ENCODE measurements at regions not wholly inside any gene's neighbourhood (a gene's known extent, or its start where the extent isn't known, plus 50 kb on each side); places are given as distances from the start of the nearest gene placed in this dataset.
"Not testable (repeated sequence)": the region's sequence is repeated elsewhere in the genome, so short reads cannot be mapped to it uniquely, and the experiment has no call there.

- DNase-seq (ENCODE audit: low read depth in 2 of 2) = no peak
Observed at GRCh38 chr6:97347111-97347510, 64.1 kb upstream of the MMS22L start.

- DNase-seq (ENCODE audit: low read depth in 2 of 2) = no peak
Observed at GRCh38 chr6:97361286-97361685, 78.3 kb upstream of the MMS22L start.

DNA sequence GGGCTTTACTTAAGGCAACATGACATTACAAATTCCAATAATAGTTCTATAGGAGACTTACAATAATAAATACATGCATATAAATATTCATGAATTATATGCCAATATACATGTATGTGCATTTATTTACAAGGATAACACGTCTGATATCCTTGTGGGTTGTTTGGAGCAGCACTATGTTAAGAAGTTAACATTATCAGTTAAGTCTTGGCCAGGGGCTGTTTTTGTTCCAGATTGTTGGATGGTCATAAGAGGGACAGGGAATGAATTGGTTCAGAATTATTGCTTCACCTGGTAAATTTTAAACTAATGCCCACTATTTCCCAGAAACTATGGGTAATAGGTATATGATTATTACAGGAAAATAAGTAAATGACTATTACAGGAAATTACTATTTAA, 81.3 kb upstream of the MMS22L start:
- no peak for DNase-seq (ENCODE audit: low read depth in 2 of 2)

- not testable (repeated sequence) for DNase-seq (ENCODE audit: low read depth in 2 of 2)
Observed at GRCh38 chr6:97382071-97382470, 99.1 kb upstream of the MMS22L start.

DNA sequence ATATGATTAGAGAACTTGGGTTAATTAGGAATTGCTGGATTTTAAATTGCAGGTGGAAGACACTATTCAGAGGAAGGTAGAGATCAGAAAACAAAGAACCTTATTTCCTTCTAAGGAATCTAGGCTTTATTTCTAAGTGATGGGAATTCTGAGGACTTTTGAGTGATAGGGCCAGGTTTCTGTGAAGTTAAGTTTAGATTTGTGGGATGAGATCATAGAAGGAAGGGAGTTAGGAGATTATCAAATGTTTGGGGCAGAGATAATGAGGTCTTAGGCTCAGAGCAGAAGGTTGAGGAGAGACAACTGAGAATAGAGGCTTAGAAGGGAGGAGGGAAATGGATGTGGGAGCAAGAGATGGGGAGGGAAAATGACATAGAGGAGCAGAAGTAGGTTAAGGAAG, 109.7 kb upstream of the MMS22L start:
- DNase-seq (ENCODE audit: low read depth in 2 of 2) = no peak

DNA sequence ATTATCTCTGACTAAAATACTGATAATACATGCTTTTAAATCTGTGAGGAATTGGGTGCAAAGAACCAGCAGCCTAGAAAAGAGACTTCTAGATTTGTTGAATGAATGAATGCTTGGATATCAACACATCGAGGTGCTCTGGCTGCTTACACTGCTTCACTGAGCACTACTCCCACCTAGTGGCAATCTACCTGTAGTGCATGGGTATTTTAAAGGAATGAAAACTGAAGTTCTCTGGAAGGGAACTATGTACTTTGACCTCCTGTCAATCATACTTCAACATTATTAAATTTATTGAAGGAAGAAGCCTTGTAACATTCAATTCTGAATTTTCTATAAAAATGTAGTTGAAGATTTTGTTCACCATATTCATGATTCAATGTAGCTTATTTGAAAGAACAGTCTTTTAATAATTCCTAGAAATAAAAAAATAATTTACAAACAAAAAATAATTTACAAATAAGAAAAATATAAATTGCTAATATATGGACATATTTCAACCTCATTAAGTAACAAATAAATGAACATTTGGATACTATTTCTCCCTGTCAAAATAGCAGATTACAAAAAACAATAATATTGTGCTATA, 111.2 kb upstream of the MMS22L start:
- DNase-seq (ENCODE audit: low read depth in 2 of 2) = peak in 1 of 2 experiments; percentile 7

DNA sequence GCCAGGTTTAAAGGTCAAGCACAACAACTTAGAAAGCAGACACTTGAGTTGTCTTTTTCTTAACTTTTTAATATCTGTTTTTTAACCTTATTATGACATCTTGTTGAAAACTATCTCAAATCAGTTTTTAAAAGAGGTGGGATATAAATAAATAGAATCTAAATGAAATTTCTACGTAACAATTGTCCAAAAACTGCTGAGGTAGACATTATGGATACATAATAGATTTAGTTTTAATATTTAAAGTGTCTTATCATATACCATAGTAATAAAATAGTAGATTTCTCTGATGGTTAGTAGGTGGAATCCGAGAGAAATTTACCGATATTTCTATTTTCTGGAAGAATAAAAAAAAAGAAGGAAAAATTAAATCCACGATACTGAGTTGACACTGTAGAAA, 113.9 kb upstream of the MMS22L start:
- no peak for DNase-seq (ENCODE audit: low read depth in 2 of 2)

DNA sequence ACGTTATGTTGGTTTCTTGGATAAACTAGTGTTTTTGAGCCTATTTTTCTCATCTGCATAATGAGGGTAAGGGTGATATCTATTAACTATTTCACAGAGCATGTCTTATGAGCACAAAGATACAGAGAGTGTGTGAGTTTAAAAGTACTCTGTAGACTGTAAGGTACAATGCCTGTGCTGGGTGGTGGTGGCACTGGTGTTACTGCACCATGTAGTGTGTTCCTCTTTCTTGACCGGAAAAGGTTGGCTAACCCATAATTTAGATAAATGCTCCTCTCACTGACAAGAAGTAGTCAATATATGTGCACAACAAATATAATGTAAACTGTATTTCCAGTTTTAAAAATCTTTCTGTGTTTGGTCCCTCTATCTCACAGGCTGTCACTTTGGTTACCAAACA, 116.2 kb upstream of the MMS22L start:
- no peak for DNase-seq (ENCODE audit: low read depth in 2 of 2)

DNA sequence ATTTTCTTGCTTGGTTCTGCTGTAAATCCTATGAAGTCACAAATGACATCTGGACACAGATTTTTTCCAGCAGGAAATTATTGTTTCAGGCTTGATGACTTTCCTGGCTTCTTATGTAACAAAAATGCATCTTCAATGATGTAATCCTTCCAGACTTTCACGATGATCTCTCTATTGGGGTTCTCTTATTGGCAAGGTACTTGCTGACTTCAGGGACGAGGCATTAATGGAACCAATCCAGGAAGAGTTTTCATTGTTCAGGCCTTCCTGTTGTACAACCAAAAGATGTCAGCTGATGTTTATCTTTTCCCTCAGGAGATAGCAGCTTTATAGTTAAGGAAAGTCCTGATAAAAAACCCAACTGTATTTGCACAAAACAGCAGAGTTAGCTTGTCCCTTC, 118.5 kb upstream of the MMS22L start:
- peak; percentile 7 to 10 for DNase-seq (ENCODE audit: low read depth in 2 of 2)

DNA sequence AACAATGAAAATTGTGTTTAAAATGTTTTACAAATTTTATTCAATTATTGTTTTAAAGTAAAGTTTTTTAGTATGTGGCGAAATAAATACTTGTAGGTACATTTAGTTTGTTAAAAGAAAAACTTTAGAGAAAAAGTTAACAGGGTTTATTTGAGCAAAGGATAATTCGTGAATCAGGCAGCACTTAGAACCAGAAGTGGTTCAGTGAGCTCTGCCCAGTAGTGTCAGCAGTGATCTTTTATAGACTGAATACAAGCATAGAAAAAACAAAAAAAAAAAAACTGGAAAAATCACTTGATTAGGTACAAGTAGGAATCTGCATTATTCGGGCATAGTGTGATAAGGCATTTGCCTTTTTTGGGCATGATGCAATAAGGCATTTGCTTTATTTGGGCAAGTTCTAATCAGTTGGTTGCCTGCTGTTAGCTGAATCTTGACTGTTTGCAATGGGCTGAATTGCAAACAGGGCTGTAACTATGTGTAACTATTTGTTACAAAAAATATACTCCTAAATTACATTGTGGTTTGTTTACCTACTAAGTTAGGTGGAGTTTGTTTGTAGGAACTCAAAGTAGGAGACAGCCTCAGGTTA, 122.9 kb upstream of the MMS22L start:
- DNase-seq (ENCODE audit: low read depth in 2 of 2) = no peak

DNA sequence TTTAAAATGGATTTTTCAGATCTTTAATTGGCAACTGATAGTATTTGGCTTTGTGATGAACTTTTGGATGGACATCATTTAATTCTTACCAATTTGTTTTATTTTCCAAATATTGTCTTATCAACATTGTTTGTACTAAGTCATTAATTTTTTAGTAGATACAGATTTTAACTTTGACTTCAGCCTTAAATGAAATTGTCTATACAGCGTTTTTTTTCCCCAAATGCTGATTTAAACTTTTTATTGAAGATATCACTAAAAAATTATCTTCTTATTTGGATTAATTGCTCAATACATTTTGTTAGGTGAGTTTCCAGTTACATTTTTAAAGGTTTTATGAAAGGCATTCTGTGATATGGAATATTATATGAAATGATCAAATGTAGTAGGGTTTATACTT, 123.6 kb upstream of the MMS22L start:
- no peak for DNase-seq (ENCODE audit: low read depth in 2 of 2)

DNA sequence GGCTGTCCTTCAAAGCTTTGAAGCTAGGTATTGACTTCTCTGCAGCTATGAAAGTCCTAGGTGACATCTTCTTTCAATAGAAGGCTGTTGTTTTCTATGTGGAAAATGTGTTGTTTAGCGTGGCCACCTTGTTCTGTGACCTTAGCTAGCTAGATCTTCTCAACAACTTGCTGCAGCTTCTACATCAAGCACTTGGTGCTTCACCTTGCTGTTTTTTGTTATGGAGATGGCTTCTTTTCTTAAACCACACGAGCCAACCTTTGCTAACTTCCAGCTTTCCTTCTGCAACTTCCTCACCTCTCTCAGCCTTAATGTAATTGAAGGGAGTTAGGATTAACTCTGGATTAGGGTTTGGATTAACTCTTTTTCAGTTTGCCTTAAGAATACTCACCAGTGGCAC, 128.6 kb upstream of the MMS22L start:
- DNase-seq (ENCODE audit: low read depth in 2 of 2) = no peak

GRCh38 chr6:97412511-97412910, 129.5 kb upstream of the MMS22L start:
- DNase-seq (ENCODE audit: low read depth in 2 of 2) = no peak

- DNase-seq (ENCODE audit: low read depth in 2 of 2) = no peak
Observed at GRCh38 chr6:97422171-97422570, 139.2 kb upstream of the MMS22L start.

DNA sequence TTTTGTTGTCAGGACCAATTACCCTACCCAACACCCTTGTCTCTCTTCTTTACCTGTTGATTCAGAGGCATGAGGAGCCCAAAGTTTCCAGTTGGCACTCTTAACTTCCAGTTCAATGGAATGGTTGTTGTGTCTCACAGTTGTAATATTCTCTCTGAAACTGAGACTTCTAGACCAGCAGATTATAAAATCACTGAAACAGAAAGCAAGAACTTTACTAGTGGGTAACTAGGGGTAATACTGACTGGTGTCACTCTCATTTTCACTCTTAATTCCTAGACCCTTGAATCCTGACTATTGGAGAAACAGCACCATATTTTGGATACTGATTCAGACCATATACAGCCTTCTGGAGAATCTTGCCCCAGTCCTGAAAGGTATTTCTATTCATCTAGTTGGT, 140.2 kb upstream of the MMS22L start:
- DNase-seq (ENCODE audit: low read depth in 2 of 2) = no peak

- no peak for DNase-seq (ENCODE audit: low read depth in 2 of 2)
Observed at GRCh38 chr6:97427648-97428047, 144.6 kb upstream of the MMS22L start.

GRCh38 chr6:97437087-97437486, 154.1 kb upstream of the MMS22L start:
- no peak for DNase-seq (ENCODE audit: low read depth in 2 of 2)

DNA sequence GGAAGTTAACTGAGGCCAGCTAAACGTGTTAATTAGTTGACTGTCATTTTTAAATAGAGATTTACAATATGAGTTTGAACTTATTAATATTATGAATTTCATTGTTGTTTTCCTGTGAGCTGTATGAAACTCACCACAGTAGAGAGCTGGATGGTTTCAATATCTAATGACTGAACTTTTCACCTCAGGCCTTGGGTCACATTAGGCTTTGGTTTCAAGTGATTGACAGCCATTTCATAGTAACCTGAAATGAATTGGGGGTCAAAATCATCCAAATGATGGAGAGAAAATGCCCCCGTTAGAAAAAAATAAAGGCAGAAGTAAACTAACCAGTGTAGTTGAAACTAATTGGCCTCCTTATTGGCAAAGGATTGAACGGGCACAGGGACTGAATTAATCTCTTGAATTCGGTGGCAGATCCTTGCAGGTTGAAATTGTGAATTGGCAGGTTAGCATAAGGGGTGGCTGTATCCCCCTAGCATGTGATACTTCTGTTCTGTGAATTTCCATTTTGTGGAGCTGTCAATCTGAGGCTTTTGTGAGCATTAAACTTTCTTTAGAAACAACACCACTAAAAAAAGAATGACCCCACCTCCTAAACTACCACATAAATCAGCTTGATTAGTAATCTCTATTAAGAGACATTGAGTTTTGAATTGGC, 155.1 kb upstream of the MMS22L start:
- no peak for DNase-seq (ENCODE audit: low read depth in 2 of 2)

DNA sequence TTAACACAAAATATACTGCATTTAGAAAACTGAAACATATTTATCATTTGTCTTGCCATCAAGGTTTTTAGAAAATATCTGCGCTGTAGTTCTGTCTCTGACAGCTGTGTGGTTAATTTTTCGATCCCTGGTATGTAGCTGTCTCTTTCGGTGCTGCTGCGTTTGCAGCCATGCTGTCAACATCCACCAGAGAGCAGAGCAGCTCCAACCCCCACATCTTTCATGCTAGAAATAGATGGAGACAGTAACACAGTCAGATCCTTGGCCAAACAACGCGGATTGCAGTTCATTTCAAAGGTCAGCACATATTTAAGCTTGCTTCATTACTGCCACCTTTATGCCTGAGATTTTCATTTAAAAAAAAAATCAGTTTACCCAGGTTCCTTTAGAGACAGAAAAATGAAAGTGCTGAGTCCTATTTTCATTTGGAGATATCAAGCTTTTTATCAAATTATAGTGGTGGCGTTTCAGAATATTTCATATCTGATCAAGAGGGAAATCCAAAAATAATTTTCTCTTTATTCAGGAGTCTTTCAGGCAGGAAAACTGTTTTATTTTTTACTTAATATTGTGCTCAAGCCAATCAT, 157.7 kb upstream of the MMS22L start:
- peak in 1 of 2 experiments; percentile 9 for DNase-seq (ENCODE audit: low read depth in 2 of 2)

- DNase-seq (ENCODE audit: low read depth in 2 of 2) = no peak
Observed at GRCh38 chr6:97443408-97444080, 160.5 kb upstream of the MMS22L start.

DNA sequence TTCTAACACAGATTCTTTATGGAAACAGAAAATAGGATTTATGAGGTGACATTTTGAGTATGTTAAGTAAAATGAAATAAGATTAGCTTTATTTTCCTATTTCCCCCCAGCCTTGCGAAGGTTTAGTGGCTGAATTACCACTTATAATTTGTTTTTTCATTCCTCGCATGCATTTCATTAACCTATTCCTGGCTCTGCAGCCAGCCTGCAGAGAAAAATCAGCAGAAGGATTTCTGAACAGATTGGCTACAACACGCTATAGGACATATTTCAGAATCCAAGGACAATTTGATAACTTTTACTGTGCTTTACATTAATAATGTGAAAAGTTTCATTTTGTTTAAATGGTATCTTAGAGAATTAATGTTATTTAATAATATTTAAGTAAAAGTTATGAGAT, 162.4 kb upstream of the MMS22L start:
- DNase-seq (ENCODE audit: low read depth in 2 of 2) = no peak

DNA sequence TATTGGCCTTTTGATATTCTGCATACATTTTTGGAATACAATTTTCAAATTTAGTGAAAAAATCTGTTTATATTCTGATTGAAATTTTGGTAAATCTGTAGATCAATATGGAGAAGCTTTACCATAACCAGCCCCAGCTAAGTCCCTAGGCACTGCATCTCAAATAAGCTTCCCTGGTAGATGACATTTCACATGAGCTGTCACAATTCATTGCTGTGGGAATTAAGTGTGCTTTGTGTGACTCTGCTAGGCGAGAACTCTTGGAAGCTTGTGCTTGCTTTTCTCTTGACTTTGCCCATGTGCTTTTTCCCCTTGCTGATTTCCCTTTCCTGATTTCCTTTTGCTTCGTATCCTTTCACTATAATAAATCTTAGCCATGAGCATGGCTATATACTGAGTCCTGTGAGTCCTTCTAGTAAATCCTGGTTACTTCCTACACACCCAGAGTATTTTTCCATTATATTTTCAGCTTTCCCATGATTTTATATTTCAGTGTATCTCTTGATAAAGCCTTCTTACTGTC, 166.5 kb upstream of the MMS22L start:
- no peak for DNase-seq (ENCODE audit: low read depth in 2 of 2)

All from fibroblast of skin of left biceps (primary cell).